ENCODE measurements at regions not wholly inside any gene's neighbourhood (a gene's known extent, or its start where the extent isn't known, plus 50 kb on each side); places are given as distances from the start of the nearest gene placed in this dataset.

GRCh38 chr5:88488130-88488529, 219.5 kb upstream of the TMEM161B start:
- DNase-seq, result no peak
- no peak overlapping the region for H3K27ac ChIP-seq
- H3K27me3 ChIP-seq, result peaks cover 0 to 4% of the 10 kb centered on the region in 2 donors
- no peak for TF ChIP-seq CTCF (IDR thresholded peaks at IDR 0.05)
- no peaks in the 10 kb centered on the region for H3K9me3 ChIP-seq
- no peaks in the 10 kb centered on the region for H3K4me1 ChIP-seq
- H3K4me3 ChIP-seq, result no peak overlapping the region
- no peaks in the 10 kb centered on the region for H3K36me3 ChIP-seq
- intact Hi-C loops (cut with DNase I; ENCODE audit: low total_unique reads), result no loop called here

- no peaks in the 10 kb centered on the region for H3K9me3 ChIP-seq
- H3K36me3 ChIP-seq, result no peaks in the 10 kb centered on the region
- H3K27ac ChIP-seq, result no peak overlapping the region
- intact Hi-C loops (cut with DNase I; ENCODE audit: low total_unique reads), result no loop called here
- no peaks in the 10 kb centered on the region for H3K4me1 ChIP-seq
- no peak overlapping the region for H3K4me3 ChIP-seq
- DNase-seq, result no peak
- TF ChIP-seq CTCF (IDR thresholded peaks at IDR 0.05), result no peak
- H3K27me3 ChIP-seq, result peaks cover 0 to 4% of the 10 kb centered on the region in 2 donors
Observed at GRCh38 chr5:88487066-88487465, 218.4 kb upstream of the TMEM161B start.

GRCh38 chr5:88486431-88486830, 217.8 kb upstream of the TMEM161B start:
- no peak for DNase-seq
- Histone ChIP-seq H3K27ac (no peak overlapping the region), H3K4me1 (no peaks in the 10 kb centered on the region), H3K4me3 (no peak overlapping the region), H3K36me3 (no peaks in the 10 kb centered on the region), H3K27me3 (peaks cover 0 to 4% of the 10 kb centered on the region in 2 donors), H3K9me3 (no peaks in the 10 kb centered on the region)
- intact Hi-C loops (cut with DNase I; ENCODE audit: low total_unique reads), result no loop called here
- TF ChIP-seq CTCF (IDR thresholded peaks at IDR 0.05), result no peak

- Histone ChIP-seq H3K27ac (no peak overlapping the region), H3K4me3 (no peak overlapping the region), H3K9me3 (no peaks in the 10 kb centered on the region), H3K4me1 (no peaks in the 10 kb centered on the region), H3K36me3 (no peaks in the 10 kb centered on the region), H3K27me3 (peaks cover 0 to 4% of the 10 kb centered on the region in 2 donors)
- no peak for TF ChIP-seq CTCF (IDR thresholded peaks at IDR 0.05)
- intact Hi-C loops (cut with DNase I; ENCODE audit: low total_unique reads), result no loop called here
- no peak for DNase-seq
Observed at GRCh38 chr5:88485531-88485930, 216.9 kb upstream of the TMEM161B start.

GRCh38 chr5:88483964-88484672, 215.5 kb upstream of the TMEM161B start:
- Histone ChIP-seq H3K27ac (no peak overlapping the region), H3K36me3 (no peaks in the 10 kb centered on the region), H3K27me3 (no peaks in the 10 kb centered on the region), H3K9me3 (no peaks in the 10 kb centered on the region), H3K4me3 (no peak overlapping the region), H3K4me1 (no peaks in the 10 kb centered on the region)
- DNase-seq, result no peak
- TF ChIP-seq CTCF (IDR thresholded peaks at IDR 0.05), result no peak
- intact Hi-C loops (cut with DNase I; ENCODE audit: low total_unique reads), result no loop called here
